ENCODE measurements at regions not wholly inside any gene's neighbourhood (a gene's known extent, or its start where the extent isn't known, plus 50 kb on each side); places are given as distances from the start of the nearest gene placed in this dataset.

- Mint-ChIP-seq H3K27me3 (ENCODE audit: low read depth) (peaks cover 24% of the 10 kb centered on the region), H3K9me3 (no peaks in the 10 kb centered on the region), H3K4me1 (peaks cover 12 to 21% of the 10 kb centered on the region in 2 experiments), H3K36me3 (ENCODE audit: insufficient read depth in 1 of 3, low read depth in 3 of 3) (no peaks in the 10 kb centered on the region; a peak in 1 of 7 replicates), H3K4me3 (no peak overlapping the region), H3K27ac (no peak overlapping the region)
- Histone ChIP-seq H4K91ac (ENCODE audit: insufficient read length, low read depth, low read length) (no peak overlapping the region), H3K23me2 (ENCODE audit: insufficient read length, low read depth, low read length, poor library complexity, severe bottlenecking) (no peaks in the 10 kb centered on the region), H2BK20ac (ENCODE audit: low read depth, low read length, poor library complexity, severe bottlenecking) (no peak overlapping the region), H2BK5ac (ENCODE audit: insufficient read length, low read length) (no peak overlapping the region), H3K27me3 (ENCODE audit: insufficient read depth, low read length) (no peaks in the 10 kb centered on the region), H3T11ph (ENCODE audit: low read length) (no peak overlapping the region), H3K4ac (ENCODE audit: low read depth, low read length) (no peak overlapping the region), H3K56ac (ENCODE audit: insufficient read length, low read depth, low read length) (no peak overlapping the region), H3K18ac (ENCODE audit: insufficient read length, low read depth, low read length) (no peak overlapping the region), H3K9ac (ENCODE audit: extremely low read depth, insufficient read length, low read length) (no peak overlapping the region), H4K5ac (ENCODE audit: insufficient read length, low read depth, low read length) (no peak overlapping the region), H4K8ac (replicated peaks; ENCODE audit: insufficient read length, low read depth, low read length) (no peak overlapping the region), H2AFZ (ENCODE audit: low read length) (no peak overlapping the region), H4K20me1 (ENCODE audit: control insufficient read depth, insufficient read depth, insufficient read length) (no peaks in the 10 kb centered on the region), H2BK120ac (ENCODE audit: low read depth, low read length, poor library complexity, severe bottlenecking) (no peak overlapping the region), H3K79me1 (ENCODE audit: insufficient read depth, low read depth, low read length, poor library complexity, severe bottlenecking) (no peaks in the 10 kb centered on the region), H3K4me1 (ENCODE audit: insufficient read depth, low read length) (peaks cover 10% of the 10 kb centered on the region; the same call in 1 of the 2 replicates), H3K23ac (ENCODE audit: insufficient read length, low read depth, low read length) (no peak overlapping the region), H2BK15ac (ENCODE audit: low read depth, low read length) (no peak overlapping the region), H3K9me3 (ENCODE audit: control insufficient read depth, low read depth, low read length) (no peaks in the 10 kb centered on the region), H2BK12ac (ENCODE audit: insufficient read length, low read depth, low read length) (no peak overlapping the region), H3K4me2 (ENCODE audit: insufficient read depth, insufficient read length, low read length) (no peak overlapping the region), H3K79me2 (ENCODE audit: insufficient read depth, low read length) (no peaks in the 10 kb centered on the region), H2AK5ac (ENCODE audit: insufficient read length, low read length) (no peak overlapping the region), H3K27ac (ENCODE audit: insufficient read length, low read depth, low read length) (no peak overlapping the region), H3K14ac (ENCODE audit: insufficient read depth, low read length) (no peak overlapping the region)
- DNase-seq = no peak
- no peak for TF ChIP-seq CTCF (conservative IDR thresholded peaks at IDR 0.05)
- WGBS (ENCODE audit: extremely low coverage, insufficient read length, low lambda C conversion rate) = no CpG with 5 or more reads among the region's 5 CpGs
Measured at GRCh38 chr11:130527636-130528297, 79.3 kb downstream of the ADAMTS15 start.

All from H9 (cell line).